AG10803 (cell line): ENCODE measurements at regions not wholly inside any gene's neighbourhood (a gene's known extent, or its start where the extent isn't known, plus 50 kb on each side); places are given as distances from the start of the nearest gene placed in this dataset.

Source experiments
- DNase-seq: peaks from one replicate; pipeline ENCODE4 v3.0.0; 2010; ENCODE audit warnings: low read depth
- H3K4me3 ChIP-seq: 2 replicates; pipeline ENCODE4 v1.5.1; 2011; ENCODE audit warnings: mild to moderate bottlenecking, low read length, control low read depth
- TF ChIP-seq, protein P1 (sequence below): conservative IDR thresholded peaks from 2 replicates; pipeline ENCODE4 v1.5.1; 2011; ENCODE audit warnings: mild to moderate bottlenecking, low read length, control low read depth, inconsistent platforms

GRCh38 chr5:3059488-3059887 is 308.0 kb upstream of the IRX2 start:
- TF ChIP-seq, protein P1, sequence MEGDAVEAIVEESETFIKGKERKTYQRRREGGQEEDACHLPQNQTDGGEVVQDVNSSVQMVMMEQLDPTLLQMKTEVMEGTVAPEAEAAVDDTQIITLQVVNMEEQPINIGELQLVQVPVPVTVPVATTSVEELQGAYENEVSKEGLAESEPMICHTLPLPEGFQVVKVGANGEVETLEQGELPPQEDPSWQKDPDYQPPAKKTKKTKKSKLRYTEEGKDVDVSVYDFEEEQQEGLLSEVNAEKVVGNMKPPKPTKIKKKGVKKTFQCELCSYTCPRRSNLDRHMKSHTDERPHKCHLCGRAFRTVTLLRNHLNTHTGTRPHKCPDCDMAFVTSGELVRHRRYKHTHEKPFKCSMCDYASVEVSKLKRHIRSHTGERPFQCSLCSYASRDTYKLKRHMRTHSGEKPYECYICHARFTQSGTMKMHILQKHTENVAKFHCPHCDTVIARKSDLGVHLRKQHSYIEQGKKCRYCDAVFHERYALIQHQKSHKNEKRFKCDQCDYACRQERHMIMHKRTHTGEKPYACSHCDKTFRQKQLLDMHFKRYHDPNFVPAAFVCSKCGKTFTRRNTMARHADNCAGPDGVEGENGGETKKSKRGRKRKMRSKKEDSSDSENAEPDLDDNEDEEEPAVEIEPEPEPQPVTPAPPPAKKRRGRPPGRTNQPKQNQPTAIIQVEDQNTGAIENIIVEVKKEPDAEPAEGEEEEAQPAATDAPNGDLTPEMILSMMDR, result no peak
- DNase-seq, result no peak
- no peak overlapping the region for H3K4me3 ChIP-seq

DNA sequence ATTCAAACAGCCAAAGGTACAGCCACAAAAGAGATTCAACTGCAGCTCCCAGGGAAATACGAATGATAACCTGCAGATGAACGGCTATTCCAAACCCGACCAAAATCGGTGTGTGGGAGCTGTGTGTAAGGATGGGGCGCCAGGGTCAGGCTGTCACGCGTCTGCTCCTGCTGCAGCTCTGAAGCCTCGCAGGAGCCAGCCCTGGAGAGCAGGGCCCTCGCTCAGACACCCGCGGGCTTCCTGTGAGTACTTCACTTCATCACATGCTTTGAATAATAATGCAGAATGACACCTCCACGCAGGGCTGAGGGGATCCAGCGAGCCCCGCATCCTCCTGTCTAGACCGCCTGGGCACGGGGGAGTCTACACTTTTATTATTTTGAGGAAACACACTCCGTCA is 307.5 kb upstream of the IRX2 start:
- no peak overlapping the region for H3K4me3 ChIP-seq
- TF ChIP-seq, protein P1, result no peak
- DNase-seq, result no peak

GRCh38 chr5:3056866-3057265 is 305.4 kb upstream of the IRX2 start:
- TF ChIP-seq, protein P1, result no peak
- DNase-seq, result no peak
- H3K4me3 ChIP-seq, result no peak overlapping the region

GRCh38 chr5:3051400-3051799 is 299.9 kb upstream of the IRX2 start:
- DNase-seq, result no peak
- TF ChIP-seq, protein P1, result no peak

DNA sequence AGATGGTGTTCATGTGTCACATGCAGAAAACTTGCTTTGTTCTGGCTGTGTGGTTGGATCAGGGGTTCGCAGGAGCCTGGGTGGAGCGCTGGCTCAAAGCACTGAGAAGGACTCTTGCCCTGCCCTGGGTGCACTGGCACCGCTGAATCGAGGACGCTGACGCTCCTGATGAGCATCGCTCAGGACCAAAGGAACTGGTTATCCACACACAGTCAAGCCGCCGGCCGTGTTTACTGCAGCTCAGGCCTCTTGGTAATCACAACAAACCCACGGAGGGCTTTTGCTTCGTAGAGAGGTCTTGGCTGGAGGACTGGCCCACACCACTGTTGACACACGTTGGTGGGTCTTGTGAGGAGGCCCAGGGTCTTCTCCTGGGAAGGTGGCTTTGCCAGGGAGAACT is 299.4 kb upstream of the IRX2 start:
- H3K4me3 ChIP-seq, result no peak overlapping the region
- no peak for DNase-seq
- TF ChIP-seq, protein P1, result no peak

More at GRCh38 chr5:3051400-3051799, 299.9 kb upstream of the IRX2 start:
- H3K4me3 ChIP-seq, result no peak overlapping the region

DNA sequence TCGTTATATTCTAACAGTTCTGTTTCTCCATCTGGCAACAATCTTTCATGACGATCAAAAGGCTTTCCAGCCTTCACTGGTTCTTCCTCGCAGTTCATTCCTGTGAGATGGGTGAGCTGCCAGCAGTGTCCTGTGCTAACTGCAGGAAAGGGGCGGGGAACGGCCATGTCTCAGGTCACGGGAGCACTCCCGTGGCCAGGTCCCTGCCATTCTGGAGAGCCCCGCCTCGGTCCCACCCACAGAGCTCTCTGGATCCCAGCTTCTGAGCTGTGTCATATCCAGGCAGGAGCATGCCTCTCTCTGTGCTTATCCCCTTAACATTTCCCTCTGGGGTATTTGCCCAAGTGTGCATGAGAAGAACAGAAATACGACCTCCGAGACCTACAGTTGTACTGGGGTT is 297.8 kb upstream of the IRX2 start:
- TF ChIP-seq, protein P1, result no peak
- no peak overlapping the region for H3K4me3 ChIP-seq
- no peak for DNase-seq

GRCh38 chr5:3047212-3047774 is 295.8 kb upstream of the IRX2 start:
- TF ChIP-seq, protein P1, result no peak
- H3K4me3 ChIP-seq, result no peak overlapping the region
- no peak for DNase-seq
